ENCODE measurements at regions not wholly inside any gene's neighbourhood (a gene's known extent, or its start where the extent isn't known, plus 50 kb on each side); places are given as distances from the start of the nearest gene placed in this dataset.

GRCh38 chr3:64924961-64925360 is 237.2 kb upstream of the ADAMTS9 start:
- TF ChIP-seq ZNF670 (tag by site-specific recombination; IDR thresholded peaks at IDR 0.05; ENCODE audit: low read depth) (no peak), ZNF777 (tag by site-specific recombination; IDR thresholded peaks at IDR 0.05; ENCODE audit: borderline replicate concordance) (no peak), ZNF610 (tag by site-specific recombination; IDR thresholded peaks at IDR 0.05; ENCODE audit: borderline replicate concordance) (no peak), ZNF768 (tag by site-specific recombination; IDR thresholded peaks at IDR 0.05) (no peak), ZNF23 (tag by site-specific recombination; IDR thresholded peaks at IDR 0.05; ENCODE audit: borderline replicate concordance) (no peak), ZNF157 (tag by site-specific recombination; IDR thresholded peaks at IDR 0.05) (no peak), ZNF549 (tag by site-specific recombination; IDR thresholded peaks at IDR 0.05) (no peak), WT1 (tag by site-specific recombination; IDR thresholded peaks at IDR 0.05) (no peak), ZSCAN30 (tag by site-specific recombination; IDR thresholded peaks at IDR 0.05) (no peak)
- ChIA-PET POLR2A (no interaction called here), CTCF (no interaction called here)
- no peaks in the 10 kb centered on the region for H3K36me3 ChIP-seq (ENCODE audit: control insufficient read depth in 2 of 2, insufficient read depth in 1 of 2, low read length in 2 of 2)
- H3K4me3 ChIP-seq (ENCODE audit: low read depth, low read length): no peak overlapping the region
- no peaks in the 10 kb centered on the region for H3K9me3 ChIP-seq (ENCODE audit: control insufficient read depth, insufficient read depth, low read depth, low read length)
- no peaks in the 10 kb centered on the region for H3K4me1 ChIP-seq (ENCODE audit: control insufficient read depth, insufficient read depth, low read length)
- no peak overlapping the region for H3K27ac ChIP-seq (ENCODE audit: extremely low read depth, low read depth, low read length)

DNA sequence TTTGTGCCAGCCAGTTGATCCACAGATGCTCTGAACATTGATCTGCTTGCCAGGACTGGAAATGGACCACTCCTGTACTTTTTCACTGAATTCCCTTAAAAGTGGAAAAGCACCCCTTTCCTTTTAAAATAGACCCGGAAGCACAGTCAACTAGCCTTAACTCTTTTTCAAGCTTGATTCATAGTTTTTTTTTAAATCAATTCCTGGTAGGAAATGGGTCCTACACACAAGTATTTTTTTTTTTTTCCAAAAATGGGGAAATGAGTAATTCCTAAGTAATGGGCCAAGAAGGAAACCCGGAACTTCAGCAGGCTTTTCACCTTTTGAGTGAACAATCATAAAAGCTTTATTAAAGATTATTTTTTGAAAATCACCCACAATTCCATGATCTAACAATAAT is 234.4 kb upstream of the ADAMTS9 start:
- POLR2A ChIA-PET: no interaction called here
- H3K36me3 ChIP-seq (ENCODE audit: control insufficient read depth in 2 of 2, insufficient read depth in 1 of 2, low read length in 2 of 2): no peaks in the 10 kb centered on the region
- TF ChIP-seq ZNF76 (tag by site-specific recombination; IDR thresholded peaks at IDR 0.05; ENCODE audit: borderline replicate concordance, low read depth) (no peak), ZNF274 (IDR thresholded peaks at IDR 0.05; ENCODE audit: low read length) (no peak), ZNF274 (tag by site-specific recombination; IDR thresholded peaks at IDR 0.05; ENCODE audit: borderline replicate concordance) (no peak), BCL11A (tag by site-specific recombination; IDR thresholded peaks at IDR 0.05; ENCODE audit: low read depth) (no peak), ZNF560 (tag by site-specific recombination; IDR thresholded peaks at IDR 0.05; ENCODE audit: borderline replicate concordance) (no peak), ZFHX2 (tag by site-specific recombination; conservative IDR thresholded peaks at IDR 0.05) (no peak), ZNF610 (tag by site-specific recombination; IDR thresholded peaks at IDR 0.05; ENCODE audit: borderline replicate concordance) (no peak), ZBTB11 (tag by site-specific recombination; conservative IDR thresholded peaks at IDR 0.05; ENCODE audit: low read depth) (no peak), SCRT1 (tag by site-specific recombination; IDR thresholded peaks at IDR 0.05; ENCODE audit: borderline replicate concordance) (no peak), MEIS1 (CRISPR knock-in tag; IDR thresholded peaks at IDR 0.05; ENCODE audit: borderline replicate concordance) (no peak), ZNF776 (tag by site-specific recombination; IDR thresholded peaks at IDR 0.05; ENCODE audit: borderline replicate concordance) (no peak), ZNF837 (tag by site-specific recombination; IDR thresholded peaks at IDR 0.05) (no peak), ZNF548 (tag by site-specific recombination; IDR thresholded peaks at IDR 0.05) (no peak), ZBTB26 (tag by site-specific recombination; optimal IDR thresholded peaks at IDR 0.05) (no peak), ZNF391 (tag by site-specific recombination; IDR thresholded peaks at IDR 0.05; ENCODE audit: borderline replicate concordance, low read depth) (no peak), PRDM1 (tag by site-specific recombination; IDR thresholded peaks at IDR 0.05) (no peak), ZNF664 (tag by site-specific recombination; IDR thresholded peaks at IDR 0.05) (no peak)
- TF ChIP-seq, protein P1, sequence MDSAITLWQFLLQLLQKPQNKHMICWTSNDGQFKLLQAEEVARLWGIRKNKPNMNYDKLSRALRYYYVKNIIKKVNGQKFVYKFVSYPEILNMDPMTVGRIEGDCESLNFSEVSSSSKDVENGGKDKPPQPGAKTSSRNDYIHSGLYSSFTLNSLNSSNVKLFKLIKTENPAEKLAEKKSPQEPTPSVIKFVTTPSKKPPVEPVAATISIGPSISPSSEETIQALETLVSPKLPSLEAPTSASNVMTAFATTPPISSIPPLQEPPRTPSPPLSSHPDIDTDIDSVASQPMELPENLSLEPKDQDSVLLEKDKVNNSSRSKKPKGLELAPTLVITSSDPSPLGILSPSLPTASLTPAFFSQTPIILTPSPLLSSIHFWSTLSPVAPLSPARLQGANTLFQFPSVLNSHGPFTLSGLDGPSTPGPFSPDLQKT (IDR thresholded peaks at IDR 0.05; ENCODE audit: borderline replicate concordance, low read depth, low read length): no peak
- no peaks in the 10 kb centered on the region for H3K9me3 ChIP-seq (ENCODE audit: control insufficient read depth, insufficient read depth, low read depth, low read length)
- H3K4me1 ChIP-seq (ENCODE audit: control insufficient read depth, insufficient read depth, low read length): no peaks in the 10 kb centered on the region
- H3K4me3 ChIP-seq (ENCODE audit: low read depth, low read length): no peak overlapping the region
- H3K27ac ChIP-seq (ENCODE audit: extremely low read depth, low read depth, low read length): no peak overlapping the region
- CTCF ChIA-PET: interaction anchor here (0.5 to 0.6 kb wide), 2 partner anchors 248 to 771 kb away, joined by 4 to 7 read pairs; no protein-coding TSS in a partner anchor

Data from HEK293 (cell line).